Endodermal cell (in vitro differentiated cells): ENCODE measurements at regions not wholly inside any gene's neighbourhood (a gene's known extent, or its start where the extent isn't known, plus 50 kb on each side); places are given as distances from the start of the nearest gene placed in this dataset.

ENCODE experiments used
- DNase-seq: peaks from one replicate; pipeline ENCODE4 v3.0.0-alpha.2; 2017
- H3K27ac ChIP-seq: 2 replicates; pipeline ENCODE4 v1.5.1; 2013; ENCODE audit warnings: mild to moderate bottlenecking, low read depth, low read length, moderate library complexity
- H3K27me3 ChIP-seq: 2 replicates; pipeline ENCODE4 v1.6.1; 2013; ENCODE audit warnings: mild to moderate bottlenecking, low read length, moderate library complexity; ENCODE audit not compliant: insufficient read depth, control insufficient read depth, poor library complexity, severe bottlenecking
- H3K36me3 ChIP-seq: 2 replicates; pipeline ENCODE4 v1.7.0; 2013; ENCODE audit warnings: mild to moderate bottlenecking, low read length, moderate library complexity; ENCODE audit not compliant: control insufficient read depth, insufficient read depth
- H3K4me1 ChIP-seq: one replicate; pipeline ENCODE4 v1.7.0; 2013; ENCODE audit warnings: low read length; ENCODE audit not compliant: control insufficient read depth, insufficient read depth
- H3K4me3 ChIP-seq: 2 replicates; pipeline ENCODE4 v1.5.1; 2013; ENCODE audit warnings: mild to moderate bottlenecking, low read length, moderate library complexity
- H3K9ac ChIP-seq: 2 replicates; pipeline ENCODE4 v1.6.1; 2013; ENCODE audit warnings: mild to moderate bottlenecking, low read length, moderate library complexity; ENCODE audit not compliant: poor library complexity, severe bottlenecking; ENCODE audit errors: extremely low read depth
- H3K9me3 ChIP-seq: 2 replicates; pipeline ENCODE4 v1.6.1; 2013; ENCODE audit warnings: mild to moderate bottlenecking, low read length, moderate library complexity; ENCODE audit not compliant: control insufficient read depth
- H3K27ac Mint-ChIP-seq: 2 replicates; pipeline ENCODE4 v1.8.0; 2020; ENCODE audit warnings: mixed read lengths
- H3K27me3 Mint-ChIP-seq: 2 replicates; pipeline ENCODE4 v1.8.0; 2021; ENCODE audit warnings: mild to moderate bottlenecking, mixed read lengths; ENCODE audit not compliant: insufficient read depth
- H3K36me3 Mint-ChIP-seq: 2 replicates; pipeline ENCODE4 v1.8.0; 2020; ENCODE audit warnings: low read depth, mixed read lengths
- H3K4me1 Mint-ChIP-seq: 2 replicates; pipeline ENCODE4 v1.8.0; 2020; ENCODE audit warnings: mixed read lengths
- H3K4me3 Mint-ChIP-seq: 2 replicates; pipeline ENCODE4 v1.8.0; 2020; ENCODE audit warnings: mild to moderate bottlenecking, moderate library complexity, mixed read lengths
- H3K9me3 Mint-ChIP-seq: 2 replicates; pipeline ENCODE4 v1.8.0; 2020; ENCODE audit warnings: mild to moderate bottlenecking, mixed read lengths
- CTCF ChIP-seq: fragments of 200-600 bp; sonication (generic); conservative IDR thresholded peaks from 2 replicates; pipeline ENCODE4 v1.5.0; 2021; ENCODE audit warnings: antibody characterized with exemption, mild to moderate bottlenecking
- WGBS, 2 experiments: methylation state at CpG; one replicate each; pipeline versions ENCODE4 v1.1.5 to v1.1.7; 2013; ENCODE audit warnings: missing lambda C conversion rate in 2 of 2, mixed read lengths in 1 of 2; ENCODE audit not compliant: insufficient coverage in 1 of 2, insufficient read length in 1 of 2; 5-methylcytosine and 5-hydroxymethylcytosine counted together

GRCh38 chr15:94972314-94972713 lies 741.0 kb downstream of the MCTP2 start:
- H3K27ac ChIP-seq, result no peak overlapping the region
- H3K27me3 Mint-ChIP-seq, result no peaks in the 10 kb centered on the region
- peaks cover 6% of the 10 kb centered on the region for H3K9me3 Mint-ChIP-seq
- peak; percentile 86 for DNase-seq
- 92 to 94% methylated on average over 2 of the region's 2 CpGs for WGBS, 2 experiments
- H3K4me1 Mint-ChIP-seq, result peaks cover 25% of the 10 kb centered on the region
- no peaks in the 10 kb centered on the region for H3K9me3 ChIP-seq
- no peak overlapping the region for H3K4me3 ChIP-seq
- no peaks in the 10 kb centered on the region for H3K36me3 Mint-ChIP-seq
- no peak overlapping the region for H3K4me3 Mint-ChIP-seq
- no peak for TF ChIP-seq CTCF
- peak overlapping the region; percentile 89 for H3K27ac Mint-ChIP-seq
- H3K9ac ChIP-seq, result no peak overlapping the region
- H3K4me1 ChIP-seq, result no peaks in the 10 kb centered on the region
- H3K36me3 ChIP-seq, result no peaks in the 10 kb centered on the region
- no peaks in the 10 kb centered on the region for H3K27me3 ChIP-seq

- Histone ChIP-seq H3K27ac (no peak overlapping the region), H3K9me3 (no peaks in the 10 kb centered on the region), H3K36me3 (no peaks in the 10 kb centered on the region), H3K27me3 (no peaks in the 10 kb centered on the region), H3K4me1 (no peaks in the 10 kb centered on the region), H3K4me3 (no peak overlapping the region), H3K9ac (no peak overlapping the region)
- Mint-ChIP-seq H3K9me3 (peaks cover 22% of the 10 kb centered on the region), H3K27me3 (no peaks in the 10 kb centered on the region), H3K4me1 (no peaks in the 10 kb centered on the region), H3K36me3 (no peaks in the 10 kb centered on the region), H3K27ac (no peak overlapping the region), H3K4me3 (no peak overlapping the region)
- no CpG with 5 or more reads among the region's 1 CpG for WGBS, 2 experiments
- no peak for DNase-seq
- TF ChIP-seq CTCF, result no peak
Measured at GRCh38 chr15:94987085-94987484, 755.7 kb downstream of the MCTP2 start.

- WGBS, 2 experiments, result 95 to 97% methylated on average over 5 to 8 of the region's 8 CpGs
- no peak overlapping the region for H3K4me3 Mint-ChIP-seq
Measured at GRCh38 chr15:94991718-94992117, 760.4 kb downstream of the MCTP2 start.

More at GRCh38 chr15:94991718-94992117, 760.4 kb downstream of the MCTP2 start:
- H3K27ac ChIP-seq, result no peak overlapping the region
- DNase-seq, result no peak
- no peaks in the 10 kb centered on the region for H3K36me3 Mint-ChIP-seq
- no peaks in the 10 kb centered on the region for H3K4me1 Mint-ChIP-seq
- peaks cover 10% of the 10 kb centered on the region for H3K9me3 Mint-ChIP-seq
- no peak overlapping the region for H3K4me3 ChIP-seq
- no peaks in the 10 kb centered on the region for H3K27me3 ChIP-seq
- no peaks in the 10 kb centered on the region for H3K27me3 Mint-ChIP-seq
- no peak overlapping the region for H3K9ac ChIP-seq
- TF ChIP-seq CTCF, result no peak
- H3K27ac Mint-ChIP-seq, result no peak overlapping the region
- no peaks in the 10 kb centered on the region for H3K4me1 ChIP-seq
- H3K36me3 ChIP-seq, result no peaks in the 10 kb centered on the region
- no peaks in the 10 kb centered on the region for H3K9me3 ChIP-seq
